ENCODE measurements at regions not wholly inside any gene's neighbourhood (a gene's known extent, or its start where the extent isn't known, plus 50 kb on each side); places are given as distances from the start of the nearest gene placed in this dataset.
A peak's percentile ranks its signal among the peaks of the same experiment; 100 is the strongest.

- no peaks in the 10 kb centered on the region for H3K9me3 ChIP-seq (replicated peaks)
- no peak for TF ChIP-seq CTCF (IDR thresholded peaks at IDR 0.05; ENCODE audit: borderline replicate concordance)
- H3K27me3 ChIP-seq (ENCODE audit: low read depth), result no peaks in the 10 kb centered on the region
- H3K4me1 ChIP-seq, result peaks cover 31% of the 10 kb centered on the region
- no peak overlapping the region for H3K4me3 ChIP-seq
- H3K27ac ChIP-seq (replicated peaks), result no peak overlapping the region
- no peaks in the 10 kb centered on the region for H3K36me3 ChIP-seq
- intact Hi-C loops (cut with micrococcal nuclease), result no loop called here
- no peak for DNase-seq
Observed at GRCh38 chr2:41595240-41595639, 452.6 kb upstream of the PKDCC start.

- intact Hi-C loops (cut with micrococcal nuclease), result no loop called here
- no peaks in the 10 kb centered on the region for H3K27me3 ChIP-seq (ENCODE audit: low read depth)
- H3K27ac ChIP-seq (replicated peaks), result peak overlapping the region; percentile 80
- DNase-seq, result no peak
- H3K4me1 ChIP-seq, result peaks cover 31% of the 10 kb centered on the region
- no peak for TF ChIP-seq CTCF (IDR thresholded peaks at IDR 0.05; ENCODE audit: borderline replicate concordance)
- H3K9me3 ChIP-seq (replicated peaks), result no peaks in the 10 kb centered on the region
- H3K36me3 ChIP-seq, result no peaks in the 10 kb centered on the region
- no peak overlapping the region for H3K4me3 ChIP-seq
Observed at GRCh38 chr2:41597680-41598079, 450.1 kb upstream of the PKDCC start.

GRCh38 chr2:41598161-41598894 is 449.5 kb upstream of the PKDCC start:
- Histone ChIP-seq H3K4me1 (peaks cover 31% of the 10 kb centered on the region), H3K4me3 (no peak overlapping the region)
- TF ChIP-seq CTCF (IDR thresholded peaks at IDR 0.05; ENCODE audit: borderline replicate concordance), result no peak

GRCh38 chr2:41600460-41600859 is 447.4 kb upstream of the PKDCC start:
- H3K27ac ChIP-seq (replicated peaks), result no peak overlapping the region
- no peaks in the 10 kb centered on the region for H3K36me3 ChIP-seq
- no peak overlapping the region for H3K4me3 ChIP-seq
- peaks cover 31% of the 10 kb centered on the region for H3K4me1 ChIP-seq
- no peak for DNase-seq
- intact Hi-C loops (cut with micrococcal nuclease), result no loop called here
- TF ChIP-seq CTCF (IDR thresholded peaks at IDR 0.05; ENCODE audit: borderline replicate concordance), result no peak
- H3K9me3 ChIP-seq (replicated peaks), result no peaks in the 10 kb centered on the region
- H3K27me3 ChIP-seq (ENCODE audit: low read depth), result no peaks in the 10 kb centered on the region

More at GRCh38 chr2:41598161-41598894, 449.5 kb upstream of the PKDCC start:
- DNase-seq, result no peak
- intact Hi-C loops (cut with micrococcal nuclease), result no loop called here
- no peaks in the 10 kb centered on the region for H3K27me3 ChIP-seq (ENCODE audit: low read depth)
- no peaks in the 10 kb centered on the region for H3K9me3 ChIP-seq (replicated peaks)
- H3K27ac ChIP-seq (replicated peaks), result peak overlapping the region; percentile 80
- no peaks in the 10 kb centered on the region for H3K36me3 ChIP-seq

GRCh38 chr2:41602341-41602740 is 445.5 kb upstream of the PKDCC start:
- no peaks in the 10 kb centered on the region for H3K9me3 ChIP-seq (replicated peaks)
- H3K27me3 ChIP-seq (ENCODE audit: low read depth), result no peaks in the 10 kb centered on the region
- no peak overlapping the region for H3K4me3 ChIP-seq
- peak overlapping the region; percentile 22 for H3K27ac ChIP-seq (replicated peaks)
- peaks cover 23% of the 10 kb centered on the region for H3K4me1 ChIP-seq
- peak; percentile 18 for DNase-seq
- no peak for TF ChIP-seq CTCF (IDR thresholded peaks at IDR 0.05; ENCODE audit: borderline replicate concordance)
- H3K36me3 ChIP-seq, result no peaks in the 10 kb centered on the region
- intact Hi-C loops (cut with micrococcal nuclease), result no loop called here

All from left ventricle myocardium inferior (tissue), 1 donor.